H1 (cell line): ENCODE measurements at regions not wholly inside any gene's neighbourhood (a gene's known extent, or its start where the extent isn't known, plus 50 kb on each side); places are given as distances from the start of the nearest gene placed in this dataset.

Experiments
- CTCF ChIA-PET: fragments of 300-600 bp; sonication (Branson Sonifier 250); formaldehyde crosslinking; loops from one replicate; lab custom pipeline; 2021; ENCODE audit not compliant: partially characterized antibody; lab: Charles Lee
- POLR2A ChIA-PET: fragments of 300-600 bp; sonication (Branson Sonifier 250); formaldehyde crosslinking; loops from one replicate; lab custom pipeline; 2021; ENCODE audit warnings: inconsistent platforms; ENCODE audit not compliant: partially characterized antibody; lab: Charles Lee
- DNase-seq, 2 experiments: peaks; one replicate each; pipeline versions ENCODE4 v3.0.0 to v3.0.0-alpha.2; 2010 to 2022; ENCODE audit warnings: low spot score in 2 of 2, low read depth in 1 of 2, mixed read lengths in 1 of 2
- FAIRE-seq: peaks from 2 replicates; lab custom pipeline; 2011; peaks lifted over from hg19 to GRCh38; lab: Jason Lieb, UNC
- H2AFZ ChIP-seq: 2 replicates; pipeline ENCODE4 v1.8.1; 2012; ENCODE audit warnings: low read length, inconsistent platforms
- H2AK5ac ChIP-seq: 2 replicates; pipeline ENCODE4 v1.6.1; 2013; ENCODE audit warnings: low read depth, low read length
- H2BK120ac ChIP-seq: replicated peaks from 2 replicates; pipeline ENCODE3; 2013; ENCODE audit warnings: low read depth, low read length, inconsistent platforms
- H2BK12ac ChIP-seq: 2 replicates; pipeline ENCODE4 v1.6.1; 2013; ENCODE audit warnings: low read depth, low read length
- H2BK15ac ChIP-seq: 2 replicates; pipeline ENCODE4 v1.6.1; 2013; ENCODE audit warnings: low read length
- H2BK20ac ChIP-seq: 2 replicates; pipeline ENCODE4 v1.6.1; 2013; ENCODE audit warnings: low read length
- H2BK5ac ChIP-seq: 2 replicates; pipeline ENCODE4 v1.6.1; 2013; ENCODE audit warnings: low read depth, low read length
- H3K14ac ChIP-seq: 2 replicates; pipeline ENCODE4 v1.6.1; 2013; ENCODE audit warnings: inconsistent platforms; ENCODE audit not compliant: insufficient read length
- H3K18ac ChIP-seq: 2 replicates; pipeline ENCODE4 v1.6.1; 2013; ENCODE audit warnings: low read length; ENCODE audit errors: extremely low read depth
- H3K23ac ChIP-seq: 2 replicates; pipeline ENCODE4 v1.6.1; 2013; ENCODE audit warnings: inconsistent platforms; ENCODE audit not compliant: insufficient read length
- H3K23me2 ChIP-seq: 2 replicates; pipeline ENCODE4 v1.6.1; 2013; ENCODE audit warnings: low read depth, low read length
- H3K27ac ChIP-seq: 2 replicates; pipeline ENCODE4 v1.6.1; 2011; ENCODE audit warnings: low read depth, low read length, inconsistent platforms
- H3K27me3 ChIP-seq, 4 experiments: replicated peaks in 1 of 4; 1 replicate in 1 of 4; 2 replicates in 3 of 4; pipeline versions ENCODE4 v1.6.1 to v1.8.1; 2011 to 2013; ENCODE audit warnings: low read length in 3 of 4, mild to moderate bottlenecking in 3 of 4, inconsistent platforms in 2 of 4, mixed read lengths in 2 of 4, moderate library complexity in 1 of 4; ENCODE audit not compliant: control insufficient read depth in 3 of 4, insufficient read depth in 3 of 4; ENCODE audit errors: extremely low read depth in 1 of 4
- H3K36me3 ChIP-seq, 4 experiments: 2 replicates each; pipeline versions ENCODE4 v1.6.1 to v1.8.1; 2011 to 2013; ENCODE audit warnings: mild to moderate bottlenecking in 4 of 4, low read length in 3 of 4, moderate library complexity in 2 of 4, control low read depth in 1 of 4, inconsistent platforms in 1 of 4; ENCODE audit not compliant: insufficient read depth in 4 of 4, control insufficient read depth in 2 of 4
- H3K4ac ChIP-seq: replicated peaks from 2 replicates; pipeline ENCODE3; 2013; ENCODE audit warnings: low read length, low read depth, mixed read lengths, inconsistent platforms; ENCODE audit not compliant: insufficient read length
- H3K4me1 ChIP-seq, 4 experiments: replicated peaks in 1 of 4; 1 replicate in 1 of 4; 2 replicates in 3 of 4; pipeline versions ENCODE4 v1.6.1 to v1.8.1; 2011 to 2013; ENCODE audit warnings: low read length in 3 of 4, inconsistent platforms in 2 of 4, mixed read lengths in 1 of 4; ENCODE audit not compliant: insufficient read depth in 4 of 4, control insufficient read depth in 3 of 4
- H3K4me2 ChIP-seq, 2 experiments: 2 replicates each; pipeline versions ENCODE4 v1.6.1 to v1.8.1; 2011 to 2013; ENCODE audit warnings: low read depth in 2 of 2, low read length in 2 of 2, control low read depth in 1 of 2, inconsistent platforms in 1 of 2, mild to moderate bottlenecking in 1 of 2; ENCODE audit not compliant: insufficient read depth in 1 of 2
- H3K4me3 ChIP-seq, 4 experiments: fragments of 200-600, 300-600 bp in 1 of 4; sonication (generic), shearing (Covaris generic), sonication (Bioruptor Twin) in 1 of 4; 2 replicates each; pipeline versions ENCODE4 v1.5.1 to v1.8.1; 2011 to 2016; ENCODE audit warnings: low read length in 4 of 4, low read depth in 3 of 4, control low read depth in 2 of 4, inconsistent platforms in 2 of 4, mild to moderate bottlenecking in 2 of 4, mixed read lengths in 1 of 4, moderate library complexity in 1 of 4; ENCODE audit not compliant: insufficient read depth in 2 of 4; ENCODE audit errors: extremely low read depth in 1 of 4
- H3K56ac ChIP-seq: replicated peaks from 2 replicates; pipeline ENCODE3; 2013; ENCODE audit warnings: low read depth, mild to moderate bottlenecking, mixed read lengths, low read length, inconsistent platforms; ENCODE audit not compliant: insufficient read length
- H3K79me1 ChIP-seq: 2 replicates; pipeline ENCODE4 v1.6.1; 2013; ENCODE audit warnings: low read depth, low read length, control low read depth
- H3K79me2 ChIP-seq, 2 experiments: 2 replicates each; pipeline versions ENCODE4 v1.6.1 to v1.8.1; 2012 to 2013; ENCODE audit warnings: low read length in 2 of 2, mild to moderate bottlenecking in 2 of 2, inconsistent platforms in 1 of 2; ENCODE audit not compliant: insufficient read depth in 2 of 2, control insufficient read depth in 1 of 2
- H3K9ac ChIP-seq, 4 experiments: replicated peaks in 1 of 4; 1 replicate in 1 of 4; 2 replicates in 3 of 4; pipeline versions ENCODE4 v1.6.1 to v1.8.1; 2011 to 2013; ENCODE audit warnings: low read depth in 3 of 4, low read length in 3 of 4, control low read depth in 2 of 4, mild to moderate bottlenecking in 2 of 4, moderate library complexity in 2 of 4, inconsistent platforms in 1 of 4; ENCODE audit errors: extremely low read depth in 1 of 4
- H3K9me3 ChIP-seq, 2 experiments: 2 replicates each; pipeline versions ENCODE4 v1.6.1 to v1.8.1; 2012 to 2013; ENCODE audit warnings: mild to moderate bottlenecking in 2 of 2, moderate library complexity in 2 of 2, control low read depth in 1 of 2, inconsistent platforms in 1 of 2, low read depth in 1 of 2, low read length in 1 of 2, mixed read lengths in 1 of 2; ENCODE audit not compliant: insufficient read depth in 2 of 2
- H4K20me1 ChIP-seq, 2 experiments: replicated peaks in 1 of 2; 2 replicates each; pipeline versions ENCODE3 to v1.8.1; 2011 to 2013; ENCODE audit warnings: inconsistent platforms in 2 of 2, low read length in 2 of 2, mild to moderate bottlenecking in 1 of 2; ENCODE audit not compliant: insufficient read depth in 2 of 2, control insufficient read depth in 1 of 2
- H4K5ac ChIP-seq: 2 replicates; pipeline ENCODE4 v1.6.1; 2013; ENCODE audit warnings: low read length, low read depth, mixed read lengths, inconsistent platforms; ENCODE audit not compliant: insufficient read length
- H4K8ac ChIP-seq: 2 replicates; pipeline ENCODE4 v1.8.0; 2013; ENCODE audit warnings: mild to moderate bottlenecking, moderate library complexity, low read length, inconsistent platforms; ENCODE audit not compliant: insufficient read depth; ENCODE audit errors: extremely low read depth
- H4K91ac ChIP-seq: replicated peaks from 2 replicates; pipeline ENCODE3; 2013; ENCODE audit warnings: low read length, mixed read lengths, inconsistent platforms; ENCODE audit not compliant: insufficient read length
- BRCA1 ChIP-seq: IDR thresholded peaks from 2 replicates; pipeline ENCODE4 v1.6.1; 2012; ENCODE audit warnings: low read depth, low read length, improper control_type of control experiment
- CBX5 ChIP-seq: fragments of 300-800, 300-1000 bp; sonication (generic); IDR thresholded peaks from 2 replicates; pipeline ENCODE4 v1.7.1; 2016; ENCODE audit warnings: antibody characterized with exemption, low read length, low read depth
- CTBP2 ChIP-seq: IDR thresholded peaks from 2 replicates; pipeline ENCODE4 v1.7.0; 2011; ENCODE audit warnings: borderline replicate concordance, mild to moderate bottlenecking, moderate library complexity, mixed read lengths, low read length; ENCODE audit not compliant: insufficient read depth, insufficient read length
- EGR1 ChIP-seq: IDR thresholded peaks from 2 replicates; pipeline ENCODE4 v1.6.1; 2011; ENCODE audit warnings: low read depth, low read length, borderline replicate concordance
- KDM1A ChIP-seq: fragments of 200-600, 300-600 bp; sonication (generic); IDR thresholded peaks from 2 replicates; pipeline ENCODE4 v1.7.1; 2016; ENCODE audit warnings: mild to moderate bottlenecking, low read length, borderline replicate concordance
- KDM4A ChIP-seq: IDR thresholded peaks from one replicate; pipeline ENCODE4 v1.7.1; 2012; ENCODE audit warnings: low read depth, mild to moderate bottlenecking, moderate library complexity, low read length, inconsistent platforms; ENCODE audit not compliant: severe bottlenecking
- NANOG ChIP-seq: IDR thresholded peaks from 2 replicates; pipeline ENCODE4 v1.6.1; 2011; ENCODE audit warnings: low read length, low read depth, mild to moderate bottlenecking, inconsistent platforms; ENCODE audit not compliant: insufficient read depth, poor library complexity, severe bottlenecking
- RNF2 ChIP-seq: fragments of 200-900, 300-1000 bp; sonication (generic); IDR thresholded peaks from 2 replicates; pipeline ENCODE4 v1.7.1; 2016; ENCODE audit warnings: borderline replicate concordance, low read depth, mild to moderate bottlenecking, antibody characterized with exemption, low read length; ENCODE audit not compliant: poor library complexity, severe bottlenecking; ENCODE audit errors: missing control alignments
- RXRA ChIP-seq: IDR thresholded peaks from 2 replicates; pipeline ENCODE4 v1.6.1; 2011; ENCODE audit warnings: low read depth, mild to moderate bottlenecking, low read length, moderate library complexity; ENCODE audit not compliant: insufficient read depth
- SIN3A ChIP-seq, 2 experiments: IDR thresholded peaks in 1 of 2; conservative IDR thresholded peaks in 1 of 2; 2 replicates each; pipeline ENCODE4 v1.6.1; 2011 to 2012; ENCODE audit warnings: low read length in 2 of 2, improper control_type of control experiment in 1 of 2, low read depth in 1 of 2, mild to moderate bottlenecking in 1 of 2
- TCF12 ChIP-seq: IDR thresholded peaks from 2 replicates; pipeline ENCODE4 v1.6.1; 2011; ENCODE audit warnings: low read depth, mild to moderate bottlenecking, low read length
- WGBS, 2 experiments: shearing (Covaris generic) in 1 of 2; methylation state at CpG; one replicate each; pipeline versions ENCODE4 v1.1.6 to v1.1.7; 2013 to 2015; ENCODE audit warnings: low lambda C conversion rate in 2 of 2, mixed read lengths in 2 of 2, inconsistent platforms in 1 of 2, low coverage in 1 of 2, missing lambda C conversion rate in 1 of 2; ENCODE audit not compliant: insufficient replicate concordance in 2 of 2, insufficient coverage in 1 of 2, insufficient read length in 1 of 2; ENCODE audit errors: extremely low coverage in 1 of 2, missing lambda C conversion rate in 1 of 2; 5-methylcytosine and 5-hydroxymethylcytosine counted together
- TF ChIP-seq, protein P1 (sequence below): IDR thresholded peaks from 2 replicates; pipeline ENCODE4 v1.6.1; 2012; ENCODE audit warnings: inconsistent platforms

DNA sequence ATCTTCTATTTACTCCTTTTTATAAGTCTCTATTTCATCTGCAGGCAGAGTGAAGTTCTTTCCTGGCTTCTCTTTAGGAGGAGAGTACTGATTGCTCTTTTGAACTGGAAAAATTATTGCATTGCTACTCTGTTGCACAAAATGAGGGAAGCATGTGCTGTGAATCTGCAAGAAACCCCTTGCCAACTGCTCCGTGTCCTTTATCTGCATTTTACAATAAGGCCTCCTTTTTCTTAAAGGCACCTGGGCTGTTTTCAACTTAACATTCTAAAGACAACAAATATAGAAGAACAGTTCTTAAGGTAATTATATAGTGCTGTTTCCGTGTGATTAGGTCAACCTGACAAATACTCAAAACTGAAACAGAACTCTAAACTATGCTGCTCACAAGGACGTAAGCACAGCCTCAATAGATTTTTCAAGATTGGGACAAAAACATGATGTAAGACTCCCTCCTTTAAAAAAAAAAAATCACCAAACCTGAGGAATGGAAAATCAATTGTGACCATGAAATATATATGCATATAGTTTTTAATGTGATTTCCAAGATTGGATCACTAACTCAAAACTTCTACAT lies 716.6 kb upstream of the INTU start:
- no peak overlapping the region for H3K14ac ChIP-seq
- H3K79me1 ChIP-seq, result no peaks in the 10 kb centered on the region
- H2BK120ac ChIP-seq, result no peak overlapping the region
- H2AFZ ChIP-seq, result peak overlapping the region; percentile 6; the same call in 1 of the 2 replicates
- no peaks in the 10 kb centered on the region for H3K23me2 ChIP-seq
- DNase-seq (no peak), FAIRE-seq (no peak)
- no peak overlapping the region for H4K91ac ChIP-seq
- no peak overlapping the region for H3K18ac ChIP-seq
- no peaks in the 10 kb centered on the region for H3K9me3 ChIP-seq
- no peak overlapping the region for H3K56ac ChIP-seq
- peaks cover 0 to 1% (median 0%) of the 10 kb centered on the region in 4 experiments; a peak in 1 of 7 replicates for H3K27me3 ChIP-seq
- H3K9ac ChIP-seq, result no peak overlapping the region
- 86% methylated on average over 3 of the region's 3 CpGs; no CpG with 5 or more reads in 1 of the 2 experiments for WGBS, 2 experiments
- H2BK15ac ChIP-seq, result no peak overlapping the region
- no peak overlapping the region for H4K8ac ChIP-seq
- H3K23ac ChIP-seq, result no peak overlapping the region
- no peak overlapping the region for H2AK5ac ChIP-seq
- no peak overlapping the region for H3K4ac ChIP-seq
- H2BK12ac ChIP-seq, result no peak overlapping the region
- H2BK20ac ChIP-seq, result no peak overlapping the region
- no peaks in the 10 kb centered on the region for H3K4me1 ChIP-seq
- H3K27ac ChIP-seq, result no peak overlapping the region
- no peaks in the 10 kb centered on the region for H4K20me1 ChIP-seq
- H2BK5ac ChIP-seq, result no peak overlapping the region
- no peaks in the 10 kb centered on the region for H3K36me3 ChIP-seq
- ChIA-PET CTCF (interaction anchor here (0.7 kb wide), 1 partner anchor 1118 kb away, joined by 3 read pairs; no protein-coding TSS in a partner anchor), POLR2A (no interaction called here)
- H3K4me2 ChIP-seq, result no peak overlapping the region
- H3K4me3 ChIP-seq, result no peak overlapping the region
- no peaks in the 10 kb centered on the region for H3K79me2 ChIP-seq
- H4K5ac ChIP-seq, result no peak overlapping the region
- TF ChIP-seq RXRA (no peak), SIN3A (conservative IDR thresholded peaks at IDR 0.05 in 1 of 2, IDR thresholded peaks at IDR 0.05 in 1 of 2; ENCODE audit: low read depth in 1 of 2, low read length in 2 of 2) (no peak), NANOG (no peak), KDM1A (no peak), CTBP2 (no peak), EGR1 (no peak), BRCA1 (no peak), TCF12 (no peak), KDM4A (no peak), CBX5 (no peak), RNF2 (no peak)
- TF ChIP-seq, protein P1, sequence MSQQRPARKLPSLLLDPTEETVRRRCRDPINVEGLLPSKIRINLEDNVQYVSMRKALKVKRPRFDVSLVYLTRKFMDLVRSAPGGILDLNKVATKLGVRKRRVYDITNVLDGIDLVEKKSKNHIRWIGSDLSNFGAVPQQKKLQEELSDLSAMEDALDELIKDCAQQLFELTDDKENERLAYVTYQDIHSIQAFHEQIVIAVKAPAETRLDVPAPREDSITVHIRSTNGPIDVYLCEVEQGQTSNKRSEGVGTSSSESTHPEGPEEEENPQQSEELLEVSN, result no peak
